Small intestine (tissue), 7 donors: ENCODE measurements at regions not wholly inside any gene's neighbourhood (a gene's known extent, or its start where the extent isn't known, plus 50 kb on each side); places are given as distances from the start of the nearest gene placed in this dataset.
A peak's percentile ranks its signal among the peaks of the same experiment; 100 is the strongest.

Experiments
- DNase-seq, 2 donors: peaks; one replicate each; pipeline versions ENCODE4 v3.0.0 to v3.0.0-alpha.2; 2013
- FAIRE-seq: peaks from 2 replicates; lab custom pipeline; 2012; peaks lifted over from hg19 to GRCh38; lab: Jason Lieb, UNC
- H3K27ac ChIP-seq, 3 donors: one replicate each; pipeline ENCODE4 v1.5.1; 2013; ENCODE audit warnings: low read length in 2 of 3, mild to moderate bottlenecking in 2 of 3, control low read depth in 1 of 3, inconsistent platforms in 1 of 3, low read depth in 1 of 3, moderate library complexity in 1 of 3
- H3K27me3 ChIP-seq, 3 donors: one replicate each; pipeline ENCODE4 v1.6.1; 2013; ENCODE audit warnings: low read length in 3 of 3, inconsistent platforms in 1 of 3; ENCODE audit not compliant: control insufficient read depth in 3 of 3, insufficient read depth in 3 of 3
- H3K36me3 ChIP-seq, 3 donors: one replicate each; pipeline ENCODE4 v1.6.1; 2013; ENCODE audit warnings: low read length in 3 of 3, inconsistent platforms in 1 of 3, low read depth in 1 of 3, mild to moderate bottlenecking in 1 of 3, moderate library complexity in 1 of 3; ENCODE audit not compliant: control insufficient read depth in 3 of 3, insufficient read depth in 2 of 3
- H3K4me1 ChIP-seq, 3 donors: one replicate each; pipeline ENCODE4 v1.6.1; 2013; ENCODE audit warnings: low read length in 2 of 3, inconsistent platforms in 1 of 3, low read depth in 1 of 3, mild to moderate bottlenecking in 1 of 3, moderate library complexity in 1 of 3; ENCODE audit not compliant: control insufficient read depth in 3 of 3, insufficient read depth in 2 of 3
- H3K4me3 ChIP-seq, 3 donors: one replicate each; pipeline ENCODE4 v1.5.1; 2013; ENCODE audit warnings: low read length in 3 of 3, control low read depth in 1 of 3, inconsistent platforms in 1 of 3, low read depth in 1 of 3, mild to moderate bottlenecking in 1 of 3, moderate library complexity in 1 of 3
- H3K9me3 ChIP-seq, 2 donors: one replicate each; pipeline ENCODE4 v1.6.1; 2013; ENCODE audit warnings: low read depth in 1 of 2, low read length in 1 of 2; ENCODE audit not compliant: control insufficient read depth in 2 of 2, insufficient read depth in 1 of 2
- WGBS, 3 donors: extraction: QIAGEN DNeasy Blood & Tissue Kit; methylation state at CpG; one replicate each; pipeline ENCODE4 v1.1.7; 2013; 5-methylcytosine and 5-hydroxymethylcytosine counted together
- donor health status: healthy with polysubstance abuse.
- donor health status: control.
- donor health status: control.
- donor health status: Bipolar disorder and iron deficiency.
- donor health status: healthy.

- 62 to 83% (median 72%) methylated on average over 13 of the region's 13 CpGs for WGBS, 3 donors
- Histone ChIP-seq H3K36me3 (no peaks in the 10 kb centered on the region), H3K4me3 (no peak overlapping the region), H3K9me3 (no peaks in the 10 kb centered on the region), H3K27me3 (no peaks in the 10 kb centered on the region), H3K4me1 (peaks cover 11 to 56% (median 12%) of the 10 kb centered on the region in 3 donors), H3K27ac (peak overlapping the region in 2 of 3 donors; percentile 43 to 99)
- DNase-seq (peak in 1 of 2 donors; percentile 93), FAIRE-seq (no peak)
These were observed 70.5 kb downstream of the ZFP36L2 start for GRCh38 chr2:43155851-43156411.

- Histone ChIP-seq H3K4me1 (peaks cover 8 to 44% (median 10%) of the 10 kb centered on the region in 3 donors), H3K36me3 (no peaks in the 10 kb centered on the region), H3K4me3 (no peak overlapping the region), H3K27me3 (no peaks in the 10 kb centered on the region), H3K9me3 (no peaks in the 10 kb centered on the region), H3K27ac (no peak overlapping the region)
- WGBS, 3 donors, result 53 to 76% (median 65%) methylated on average over 5 of the region's 5 CpGs
- no peak for FAIRE-seq
- peak in 1 of 2 donors; percentile 61 for DNase-seq
These were observed 71.7 kb downstream of the ZFP36L2 start for GRCh38 chr2:43154685-43155084.

- H3K27ac ChIP-seq, result no peak overlapping the region
- H3K27me3 ChIP-seq, result no peaks in the 10 kb centered on the region
- no peak overlapping the region for H3K4me3 ChIP-seq
- no peak for FAIRE-seq
- H3K36me3 ChIP-seq, result no peaks in the 10 kb centered on the region
- peak in 1 of 2 donors; percentile 47 for DNase-seq
- H3K4me1 ChIP-seq, result peaks cover under 1 to 27% (median 8%) of the 10 kb centered on the region in 3 donors
- WGBS, 3 donors, result 28 to 70% (median 51%) methylated on average over 11 of the region's 11 CpGs
- H3K9me3 ChIP-seq, result no peaks in the 10 kb centered on the region
These were observed 73.4 kb downstream of the ZFP36L2 start for GRCh38 chr2:43152741-43153647.

- Histone ChIP-seq H3K27ac (no peak overlapping the region), H3K36me3 (no peaks in the 10 kb centered on the region), H3K9me3 (no peaks in the 10 kb centered on the region), H3K4me1 (peaks cover 0 to 19% (median 5%) of the 10 kb centered on the region in 3 donors), H3K4me3 (no peak overlapping the region), H3K27me3 (no peaks in the 10 kb centered on the region)
- no peak for FAIRE-seq
- 62 to 78% (median 71%) methylated on average over 8 of the region's 8 CpGs for WGBS, 3 donors
- DNase-seq, result no peak
These were observed 74.2 kb downstream of the ZFP36L2 start for GRCh38 chr2:43152186-43152585.

- H3K27me3 ChIP-seq, result no peaks in the 10 kb centered on the region
- FAIRE-seq (no peak), DNase-seq (no peak)
- peaks cover 5 to 11% (median 6%) of the 10 kb centered on the region in 3 donors for H3K4me1 ChIP-seq
- H3K27ac ChIP-seq, result no peak overlapping the region
- WGBS, 3 donors, result 83 to 89% (median 83%) methylated on average over 9 of the region's 9 CpGs
- no peaks in the 10 kb centered on the region for H3K36me3 ChIP-seq
- H3K9me3 ChIP-seq, result no peaks in the 10 kb centered on the region
- H3K4me3 ChIP-seq, result no peak overlapping the region
These were observed 76.8 kb downstream of the ZFP36L2 start for GRCh38 chr2:43149482-43150107.

- Histone ChIP-seq H3K27me3 (no peaks in the 10 kb centered on the region), H3K36me3 (no peaks in the 10 kb centered on the region), H3K4me1 (peaks cover 0 to 6% (median 0%) of the 10 kb centered on the region in 3 donors), H3K9me3 (no peaks in the 10 kb centered on the region), H3K27ac (no peak overlapping the region), H3K4me3 (no peak overlapping the region)
- DNase-seq, result no peak
- 70 to 89% (median 80%) methylated on average over 4 to 5 of the region's 5 CpGs for WGBS, 3 donors
- FAIRE-seq, result no peak
These were observed 80.3 kb downstream of the ZFP36L2 start for GRCh38 chr2:43146083-43146482.

GRCh38 chr2:43144263-43144662, 82.1 kb downstream of the ZFP36L2 start:
- no peaks in the 10 kb centered on the region for H3K27me3 ChIP-seq
- no peak for DNase-seq
- no peaks in the 10 kb centered on the region for H3K36me3 ChIP-seq
- no peaks in the 10 kb centered on the region for H3K9me3 ChIP-seq
- FAIRE-seq, result no peak
- H3K4me3 ChIP-seq, result no peak overlapping the region
- no peak overlapping the region for H3K27ac ChIP-seq
- 76 to 82% (median 76%) methylated on average over 2 of the region's 2 CpGs for WGBS, 3 donors
- peaks cover 0 to 14% (median 0%) of the 10 kb centered on the region in 3 donors for H3K4me1 ChIP-seq

GRCh38 chr2:43143756-43144155, 82.7 kb downstream of the ZFP36L2 start:
- H3K4me1 ChIP-seq, result peaks cover 0 to 14% (median 0%) of the 10 kb centered on the region in 3 donors
- no peak for FAIRE-seq
- 83 to 85% (median 83%) methylated on average over 8 of the region's 8 CpGs for WGBS, 3 donors
- no peak overlapping the region for H3K27ac ChIP-seq
- no peak overlapping the region for H3K4me3 ChIP-seq
- H3K27me3 ChIP-seq, result no peaks in the 10 kb centered on the region
- H3K9me3 ChIP-seq, result no peaks in the 10 kb centered on the region
- DNase-seq, result no peak
- no peaks in the 10 kb centered on the region for H3K36me3 ChIP-seq
